SK-N-DZ (cell line): ENCODE measurements at regions not wholly inside any gene's neighbourhood (a gene's known extent, or its start where the extent isn't known, plus 50 kb on each side); places are given as distances from the start of the nearest gene placed in this dataset.
"Not testable (repeated sequence)": the region's sequence is repeated elsewhere in the genome, so short reads cannot be mapped to it uniquely, and the experiment has no call there.

ENCODE experiments used
- DNase-seq: peaks from one replicate; pipeline ENCODE4 v3.0.0-alpha.2; 2015; ENCODE audit warnings: low spot score

- no peak for DNase-seq
Measured at GRCh38 chr7:51633006-51633405, 316.4 kb upstream of the COBL start.

GRCh38 chr7:51630933-51631332 is 314.3 kb upstream of the COBL start:
- DNase-seq = no peak

DNA sequence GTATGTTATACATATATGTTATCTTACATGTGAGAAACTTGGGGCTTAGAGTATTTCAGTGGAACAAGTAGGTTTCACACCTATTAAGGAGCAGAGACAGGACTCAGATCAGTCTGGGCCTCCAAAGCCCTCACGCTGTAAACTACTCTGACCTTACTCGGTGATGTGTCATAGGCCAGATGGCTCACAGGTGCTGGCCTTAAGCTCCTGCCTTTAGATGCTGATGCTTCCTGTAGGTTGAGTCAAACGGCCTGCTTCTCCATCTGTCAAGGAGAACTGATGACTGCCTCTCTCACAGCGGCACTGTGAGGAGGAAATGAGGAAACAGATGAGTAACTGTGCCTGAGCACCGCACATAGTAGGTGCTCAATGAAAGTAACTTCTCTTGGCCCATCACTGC is 312.6 kb upstream of the COBL start:
- DNase-seq = no peak

- no peak for DNase-seq
Measured at GRCh38 chr7:51621956-51622355, 305.3 kb upstream of the COBL start.

DNA sequence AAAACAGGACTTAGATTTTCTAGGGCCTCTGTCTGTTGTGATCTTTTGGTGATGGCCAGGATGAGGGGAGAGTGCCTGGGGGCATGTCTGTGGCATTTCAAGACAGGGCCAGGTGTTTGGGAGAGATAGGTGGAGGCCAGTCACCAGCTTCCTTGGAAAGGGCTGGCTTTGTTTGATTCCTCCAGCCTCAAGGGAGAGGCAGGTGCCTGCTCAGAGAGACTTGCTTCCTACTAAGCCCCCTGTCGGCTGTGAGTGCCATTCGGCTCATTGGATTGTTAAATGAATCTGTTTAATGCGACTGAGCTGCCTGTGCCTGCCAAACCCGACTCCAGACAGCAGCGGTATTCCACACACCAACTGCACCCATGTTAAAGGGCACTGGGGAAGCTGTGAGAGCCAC is 304.1 kb upstream of the COBL start:
- peak; percentile 75 for DNase-seq

DNA sequence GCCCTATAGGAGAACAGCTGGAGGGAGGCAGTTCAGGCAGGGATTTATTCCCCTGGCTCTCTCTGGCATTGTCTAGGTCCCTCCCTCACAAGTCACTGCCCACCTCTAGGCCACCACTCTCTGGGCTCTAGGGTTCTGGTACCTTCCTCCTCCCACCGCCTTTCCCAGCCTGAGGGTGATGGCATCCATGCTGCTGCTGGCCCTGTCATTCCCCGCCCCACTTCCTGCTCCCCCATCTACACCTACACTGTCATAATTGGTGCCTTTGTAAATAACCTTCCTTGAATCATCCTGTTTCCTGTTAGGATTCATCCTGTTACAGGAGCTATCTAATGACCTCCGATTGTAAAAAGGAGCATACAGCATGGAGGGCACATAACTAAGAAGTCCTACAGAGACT is 303.3 kb upstream of the COBL start:
- no peak for DNase-seq

DNA sequence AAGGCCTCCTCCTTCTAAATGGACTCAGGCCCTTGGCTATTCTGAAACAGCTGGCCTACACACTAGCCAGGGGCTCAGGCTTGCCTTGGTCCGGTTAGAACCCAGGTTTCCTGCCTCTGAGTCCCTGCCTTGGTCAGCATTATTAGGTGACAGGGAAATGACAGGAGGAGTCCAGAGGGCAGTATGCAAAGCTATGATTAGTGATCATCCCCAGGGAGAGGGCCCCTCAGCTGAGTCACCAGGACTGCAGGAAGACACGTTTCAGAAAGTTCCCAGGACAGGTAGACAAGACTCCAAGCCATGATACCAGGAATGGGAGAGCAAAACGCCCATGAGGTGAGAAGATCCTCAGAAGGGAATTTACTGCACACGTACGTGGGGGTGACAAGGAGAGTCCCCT is 301.1 kb upstream of the COBL start:
- no peak for DNase-seq

GRCh38 chr7:51613911-51614357 is 297.3 kb upstream of the COBL start:
- no peak for DNase-seq

DNA sequence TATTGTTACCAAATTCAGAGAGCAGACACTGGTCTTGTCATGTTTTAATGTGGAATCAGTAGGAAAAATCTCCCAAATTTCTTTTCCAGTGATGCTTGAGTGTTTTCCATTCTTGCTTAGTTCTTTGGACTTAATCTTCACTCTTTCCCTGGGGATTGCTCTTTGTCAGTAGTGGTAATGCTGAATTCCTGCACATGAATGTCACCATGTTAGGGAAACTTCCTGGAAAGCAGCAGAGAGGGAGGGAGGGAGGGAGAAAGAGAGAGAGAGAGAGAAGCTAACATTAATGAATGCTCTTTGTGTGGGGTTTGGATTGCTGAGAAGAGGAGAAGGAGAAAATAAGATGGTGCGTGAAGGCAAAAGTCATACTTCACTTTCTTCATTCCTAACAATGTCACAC is 295.3 kb upstream of the COBL start:
- no peak for DNase-seq

DNA sequence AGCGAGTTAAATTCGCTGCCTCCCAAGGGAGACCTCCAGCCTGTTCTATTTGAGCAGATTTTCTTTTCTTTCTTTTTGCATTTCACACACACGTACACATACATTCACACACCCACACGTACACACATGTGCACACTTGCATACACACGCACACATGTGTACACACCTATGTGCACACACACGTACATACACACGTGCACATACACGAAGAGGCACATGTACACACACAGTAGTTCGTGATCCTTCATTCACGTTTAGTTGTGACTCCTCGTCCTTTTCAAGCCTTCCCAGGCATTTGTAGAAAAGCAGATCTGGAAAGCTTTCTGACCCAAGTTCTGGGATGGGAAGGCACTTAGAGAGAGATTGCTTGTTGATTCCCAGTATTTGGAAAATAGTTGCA is 290.8 kb upstream of the COBL start:
- no peak for DNase-seq

- DNase-seq = no peak
Measured at GRCh38 chr7:51606601-51607154, 290.1 kb upstream of the COBL start.

DNA sequence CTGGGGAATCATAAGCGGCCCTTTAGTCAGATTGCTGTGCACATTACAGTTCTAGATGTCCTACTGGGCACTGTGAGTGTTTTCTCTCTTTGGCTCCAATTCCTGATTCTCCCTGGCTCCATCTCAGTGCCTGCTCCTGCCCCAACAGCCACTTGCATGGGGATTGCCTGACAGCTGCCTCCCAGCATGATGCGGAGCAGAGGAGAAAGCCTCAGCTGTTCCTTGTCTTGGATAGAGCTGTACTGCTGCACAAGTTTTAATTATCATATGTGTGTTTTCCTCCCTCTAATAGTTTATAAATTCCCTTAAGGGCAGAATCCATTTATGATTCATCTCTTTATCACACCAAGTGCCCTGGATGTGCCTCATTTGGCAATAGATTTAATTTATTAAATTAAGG is 285.8 kb upstream of the COBL start:
- DNase-seq = no peak

DNA sequence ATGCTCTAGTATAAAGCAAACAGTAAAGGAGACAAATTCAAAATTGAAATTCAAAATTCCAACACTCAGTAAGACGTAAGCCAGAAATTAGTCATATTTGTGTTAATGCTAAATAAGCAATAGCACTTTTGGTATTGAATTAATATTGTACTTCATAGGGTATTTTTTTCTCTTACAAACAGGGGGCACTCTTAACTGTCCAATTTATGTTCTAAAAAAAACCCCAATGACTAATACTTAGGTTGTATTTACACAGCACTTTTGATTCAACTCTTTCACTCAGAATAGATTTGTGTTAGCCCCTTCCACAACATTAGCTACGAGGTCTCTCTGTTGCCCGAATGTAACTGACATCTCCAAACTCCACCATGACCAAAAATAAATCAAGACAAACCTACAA is 284.9 kb upstream of the COBL start:
- no peak for DNase-seq

DNA sequence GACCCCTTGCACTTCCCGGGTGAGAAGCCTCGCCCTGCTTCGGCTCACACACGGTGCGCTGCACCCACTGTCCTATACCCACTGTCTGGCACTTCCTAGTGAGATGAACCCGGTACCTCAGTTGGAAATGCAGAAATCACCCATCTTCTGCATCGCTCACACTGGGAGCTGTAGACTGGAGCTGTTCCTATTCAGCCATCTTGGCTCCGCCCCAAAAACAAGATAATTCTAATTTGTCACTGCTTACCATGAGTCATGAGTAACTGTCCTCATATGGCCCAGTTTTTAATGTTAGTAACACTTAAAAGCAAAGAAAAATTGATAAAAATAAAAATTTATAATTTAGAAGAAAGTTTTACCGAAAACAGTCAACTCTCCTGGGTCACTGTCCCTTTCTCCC is 283.3 kb upstream of the COBL start:
- DNase-seq = not testable (repeated sequence)

DNA sequence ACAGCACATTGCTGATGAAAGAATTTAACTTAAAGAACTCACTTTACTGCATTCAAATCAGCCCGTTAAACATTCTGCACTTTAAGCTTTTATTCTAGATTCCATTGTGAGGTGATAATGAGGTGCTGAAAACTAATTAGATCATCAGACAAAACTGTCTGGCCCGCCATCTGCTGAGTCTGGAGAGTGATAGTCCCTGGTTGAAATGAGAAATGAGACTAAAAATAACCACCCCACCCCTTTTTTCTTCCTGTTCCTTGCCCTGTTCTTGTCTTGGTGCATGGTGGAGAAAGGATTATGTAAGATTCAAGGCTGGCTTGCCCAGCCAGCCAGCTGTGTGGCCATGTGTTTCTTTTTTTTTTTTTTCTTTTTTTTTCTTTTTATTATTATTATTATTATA is 277.0 kb upstream of the COBL start:
- no peak for DNase-seq

- peak; percentile 83 for DNase-seq
Measured at GRCh38 chr7:51592842-51593599, 276.4 kb upstream of the COBL start.

DNA sequence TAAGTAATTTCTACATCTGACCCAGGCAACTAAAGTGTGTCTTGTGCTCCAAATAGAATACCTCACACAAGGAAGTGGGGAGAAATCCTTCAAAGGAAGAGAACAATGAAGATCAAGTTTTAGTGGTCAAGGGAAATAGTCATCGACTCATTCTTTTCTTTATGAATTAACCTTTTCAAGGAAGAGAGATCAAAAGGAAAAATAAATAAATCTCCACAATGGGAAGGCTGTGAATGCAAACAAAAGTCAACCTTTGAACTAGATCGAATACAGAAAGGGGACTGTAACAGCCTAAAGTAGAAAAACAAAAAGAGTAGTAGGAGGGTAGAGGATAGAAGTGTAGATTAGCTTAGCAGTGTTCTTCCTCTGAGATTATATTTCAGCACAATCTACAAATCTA is 274.6 kb upstream of the COBL start:
- no peak for DNase-seq

DNA sequence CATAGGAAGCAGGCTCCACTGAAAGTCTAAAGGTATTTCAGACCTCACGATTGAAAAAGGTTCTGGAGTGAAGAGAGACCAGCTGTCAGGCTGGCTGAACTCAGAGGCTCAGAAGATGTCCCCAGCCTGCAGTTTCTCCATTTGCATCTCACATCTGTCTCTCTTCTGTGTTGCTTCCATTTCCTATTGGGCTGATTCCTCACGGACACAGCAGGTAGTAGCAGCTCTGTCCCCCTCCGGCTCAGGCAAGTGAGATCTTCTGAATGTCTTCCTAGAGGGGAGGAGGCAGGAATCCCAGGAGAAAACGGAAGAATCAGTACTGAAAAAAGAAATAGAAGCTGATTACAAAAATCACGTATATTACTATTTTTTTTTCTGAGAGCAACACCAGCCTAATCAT is 274.1 kb upstream of the COBL start:
- DNase-seq = no peak

- DNase-seq = no peak
Measured at GRCh38 chr7:51589111-51589510, 272.5 kb upstream of the COBL start.

DNA sequence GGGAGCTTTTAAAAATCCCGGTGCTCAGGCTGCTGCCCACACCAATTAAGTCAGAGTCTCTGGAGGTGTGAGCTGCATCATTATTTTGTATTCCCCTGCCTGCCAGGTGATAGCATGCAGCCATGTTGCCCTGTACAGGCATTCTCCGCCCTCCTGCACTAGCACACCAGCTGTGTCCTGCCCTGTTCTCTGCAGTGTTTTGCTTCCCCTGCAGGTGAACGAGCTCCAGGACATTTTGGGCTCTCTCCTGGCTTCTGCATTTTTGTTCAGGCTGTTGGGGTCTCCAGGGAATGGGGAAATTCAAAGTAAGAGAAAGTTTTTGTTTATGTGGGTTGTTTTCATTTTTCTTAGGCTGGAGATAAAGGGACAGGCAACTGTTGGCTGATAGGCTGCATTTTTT is 271.0 kb upstream of the COBL start:
- DNase-seq = no peak

- no peak for DNase-seq
Measured at GRCh38 chr7:51577390-51577789, 260.8 kb upstream of the COBL start.

- no peak for DNase-seq
Measured at GRCh38 chr7:51569581-51569980, 253.0 kb upstream of the COBL start.

DNA sequence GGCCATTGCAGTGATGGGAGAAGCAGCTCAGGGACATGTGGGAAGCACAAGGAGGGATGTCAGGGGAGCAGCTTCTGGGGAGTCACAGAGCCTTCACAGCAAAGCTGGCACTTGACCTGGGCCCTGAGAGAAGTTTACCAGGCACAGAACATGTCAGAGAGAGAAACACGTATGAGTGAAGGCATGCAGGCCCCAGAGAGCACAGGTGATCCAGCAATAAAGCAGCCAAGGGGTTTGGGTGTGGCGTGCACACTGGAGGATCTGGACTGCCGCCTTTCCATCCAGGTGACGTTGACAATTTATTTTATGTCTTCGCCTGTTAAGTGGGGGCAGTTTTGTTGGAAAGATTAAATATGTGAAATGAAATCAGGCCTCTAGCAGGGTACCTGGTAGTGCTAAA is 252.6 kb upstream of the COBL start:
- DNase-seq = no peak

DNA sequence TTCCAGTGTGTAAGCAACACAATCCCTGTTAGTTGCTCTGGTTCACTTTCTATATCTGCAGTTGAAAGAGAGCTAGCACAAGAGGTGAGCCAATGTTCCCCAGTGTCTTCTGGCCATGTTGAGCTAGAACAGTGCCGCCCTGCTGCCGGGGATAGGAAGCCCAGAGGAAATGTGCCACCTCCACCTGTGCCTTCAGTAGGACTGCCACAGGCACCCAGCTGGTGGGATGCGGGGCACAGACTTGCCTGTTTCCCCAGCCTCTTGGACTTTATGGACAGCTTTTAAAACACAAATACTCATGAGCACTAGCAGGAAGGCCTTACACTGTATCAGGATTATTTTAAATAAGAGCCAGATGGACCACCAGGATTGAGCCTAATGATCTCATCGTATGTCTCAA is 234.5 kb upstream of the COBL start:
- no peak for DNase-seq
